ENCODE measurements at regions not wholly inside any gene's neighbourhood (a gene's known extent, or its start where the extent isn't known, plus 50 kb on each side); places are given as distances from the start of the nearest gene placed in this dataset.

- Mint-ChIP-seq H3K27ac (ENCODE audit: unreplicated experiment) (no peak overlapping the region), H3K27me3 (ENCODE audit: unreplicated experiment) (peaks cover 5% of the 10 kb centered on the region), H3K9me3 (ENCODE audit: unreplicated experiment) (peaks cover 3% of the 10 kb centered on the region), H3K4me1 (ENCODE audit: low read depth, unreplicated experiment) (peaks cover 4% of the 10 kb centered on the region), H3K4me3 (ENCODE audit: unreplicated experiment) (no peak overlapping the region), H3K36me3 (ENCODE audit: unreplicated experiment) (no peaks in the 10 kb centered on the region)
- TF ChIP-seq CTCF (IDR thresholded peaks at IDR 0.05; ENCODE audit: partially characterized antibody, unreplicated experiment) = no peak
- DNase-seq = no peak
These were observed 109.2 kb downstream of the COPS8 start for GRCh38 chr2:237194906-237195305.

GRCh38 chr2:237195396-237196120 lies 109.9 kb downstream of the COPS8 start:
- H3K27me3 Mint-ChIP-seq (ENCODE audit: unreplicated experiment) = peaks cover 5% of the 10 kb centered on the region
- peaks cover 4% of the 10 kb centered on the region for H3K4me1 Mint-ChIP-seq (ENCODE audit: low read depth, unreplicated experiment)
- H3K27ac Mint-ChIP-seq (ENCODE audit: unreplicated experiment) = no peak overlapping the region
- no peak for TF ChIP-seq CTCF (IDR thresholded peaks at IDR 0.05; ENCODE audit: partially characterized antibody, unreplicated experiment)
- no peak for DNase-seq
- H3K36me3 Mint-ChIP-seq (ENCODE audit: unreplicated experiment) = no peaks in the 10 kb centered on the region
- peaks cover 3% of the 10 kb centered on the region for H3K9me3 Mint-ChIP-seq (ENCODE audit: unreplicated experiment)
- H3K4me3 Mint-ChIP-seq (ENCODE audit: unreplicated experiment) = no peak overlapping the region

- Mint-ChIP-seq H3K36me3 (ENCODE audit: unreplicated experiment) (no peaks in the 10 kb centered on the region), H3K27ac (ENCODE audit: unreplicated experiment) (no peak overlapping the region), H3K4me1 (ENCODE audit: low read depth, unreplicated experiment) (peaks cover 4% of the 10 kb centered on the region), H3K4me3 (ENCODE audit: unreplicated experiment) (no peak overlapping the region), H3K27me3 (ENCODE audit: unreplicated experiment) (peaks cover 5% of the 10 kb centered on the region), H3K9me3 (ENCODE audit: unreplicated experiment) (peaks cover 3% of the 10 kb centered on the region)
- no peak for DNase-seq
- no peak for TF ChIP-seq CTCF (IDR thresholded peaks at IDR 0.05; ENCODE audit: partially characterized antibody, unreplicated experiment)
These were observed 110.7 kb downstream of the COPS8 start for GRCh38 chr2:237196409-237196808.

- Mint-ChIP-seq H3K9me3 (ENCODE audit: unreplicated experiment) (peaks cover 3% of the 10 kb centered on the region), H3K4me1 (ENCODE audit: low read depth, unreplicated experiment) (peaks cover 4% of the 10 kb centered on the region)
These were observed 111.4 kb downstream of the COPS8 start for GRCh38 chr2:237196866-237197618.

More at GRCh38 chr2:237196866-237197618, 111.4 kb downstream of the COPS8 start:
- no peak for TF ChIP-seq CTCF (IDR thresholded peaks at IDR 0.05; ENCODE audit: partially characterized antibody, unreplicated experiment)
- DNase-seq = no peak
- Mint-ChIP-seq H3K4me3 (ENCODE audit: unreplicated experiment) (no peak overlapping the region), H3K27me3 (ENCODE audit: unreplicated experiment) (peaks cover 5% of the 10 kb centered on the region), H3K27ac (ENCODE audit: unreplicated experiment) (no peak overlapping the region), H3K36me3 (ENCODE audit: unreplicated experiment) (no peaks in the 10 kb centered on the region)

Data from glutamatergic neuron (in vitro differentiated cells).